ENCODE measurements at regions not wholly inside any gene's neighbourhood (a gene's known extent, or its start where the extent isn't known, plus 50 kb on each side); places are given as distances from the start of the nearest gene placed in this dataset.
"Not testable (repeated sequence)": the region's sequence is repeated elsewhere in the genome, so short reads cannot be mapped to it uniquely, and the experiment has no call there.

- DNase-seq (ENCODE audit: low spot score), result no peak
Measured at GRCh38 chr1:166490437-166490991, 323.7 kb upstream of the FAM78B start.

- not testable (repeated sequence) for DNase-seq (ENCODE audit: low spot score)
Measured at GRCh38 chr1:166493765-166494164, 327.0 kb upstream of the FAM78B start.

GRCh38 chr1:166507347-166507746 is 331.9 kb upstream of the POGK start:
- DNase-seq (ENCODE audit: low spot score), result no peak

GRCh38 chr1:166511761-166512160 is 327.5 kb upstream of the POGK start:
- DNase-seq (ENCODE audit: low spot score), result no peak

- DNase-seq (ENCODE audit: low spot score), result no peak
Measured at GRCh38 chr1:166514067-166514466, 325.2 kb upstream of the POGK start.

- no peak for DNase-seq (ENCODE audit: low spot score)
Measured at GRCh38 chr1:166527752-166528151, 311.5 kb upstream of the POGK start.

- no peak for DNase-seq (ENCODE audit: low spot score)
Measured at GRCh38 chr1:166538646-166539045, 300.6 kb upstream of the POGK start.

GRCh38 chr1:166544036-166544435 is 295.2 kb upstream of the POGK start:
- no peak for DNase-seq (ENCODE audit: low spot score)

GRCh38 chr1:166544561-166544960 is 294.7 kb upstream of the POGK start:
- no peak for DNase-seq (ENCODE audit: low spot score)

- DNase-seq (ENCODE audit: low spot score), result no peak
Measured at GRCh38 chr1:166552706-166553105, 286.6 kb upstream of the POGK start.

- no peak for DNase-seq (ENCODE audit: low spot score)
Measured at GRCh38 chr1:166570954-166571353, 268.3 kb upstream of the POGK start.

- no peak for DNase-seq (ENCODE audit: low spot score)
Measured at GRCh38 chr1:166573199-166573598, 266.1 kb upstream of the POGK start.

GRCh38 chr1:166579557-166580501 is 259.4 kb upstream of the POGK start:
- no peak for DNase-seq (ENCODE audit: low spot score)

- no peak for DNase-seq (ENCODE audit: low spot score)
Measured at GRCh38 chr1:166588741-166589140, 250.5 kb upstream of the POGK start.

- DNase-seq (ENCODE audit: low spot score), result no peak
Measured at GRCh38 chr1:166590161-166590560, 249.1 kb upstream of the POGK start.

GRCh38 chr1:166594646-166595045 is 244.6 kb upstream of the POGK start:
- DNase-seq (ENCODE audit: low spot score), result no peak

- DNase-seq (ENCODE audit: low spot score), result no peak
Measured at GRCh38 chr1:166597516-166597915, 241.8 kb upstream of the POGK start.

- no peak for DNase-seq (ENCODE audit: low spot score)
Measured at GRCh38 chr1:166600574-166600973, 238.7 kb upstream of the POGK start.

- DNase-seq (ENCODE audit: low spot score), result no peak
Measured at GRCh38 chr1:166601650-166602278, 237.5 kb upstream of the POGK start.

- not testable (repeated sequence) for DNase-seq (ENCODE audit: low spot score)
Measured at GRCh38 chr1:166602801-166603200, 236.5 kb upstream of the POGK start.

GRCh38 chr1:166603296-166603695 is 236.0 kb upstream of the POGK start:
- no peak for DNase-seq (ENCODE audit: low spot score)

- no peak for DNase-seq (ENCODE audit: low spot score)
Measured at GRCh38 chr1:166605137-166605536, 234.1 kb upstream of the POGK start.

- no peak for DNase-seq (ENCODE audit: low spot score)
Measured at GRCh38 chr1:166612886-166613285, 226.4 kb upstream of the POGK start.
